HG02588 (cell line): ENCODE measurements at regions not wholly inside any gene's neighbourhood (a gene's known extent, or its start where the extent isn't known, plus 50 kb on each side); places are given as distances from the start of the nearest gene placed in this dataset.
"Not testable (repeated sequence)": the region's sequence is repeated elsewhere in the genome, so short reads cannot be mapped to it uniquely, and the experiment has no call there.

Experiments
- ATAC-seq: cut with Tn5 transposase; IDR thresholded peaks from one replicate; pipeline ENCODE4 v1.9.1; 2021; ENCODE audit warnings: mild to moderate bottlenecking, moderate library complexity; ENCODE audit not compliant: unreplicated experiment

DNA sequence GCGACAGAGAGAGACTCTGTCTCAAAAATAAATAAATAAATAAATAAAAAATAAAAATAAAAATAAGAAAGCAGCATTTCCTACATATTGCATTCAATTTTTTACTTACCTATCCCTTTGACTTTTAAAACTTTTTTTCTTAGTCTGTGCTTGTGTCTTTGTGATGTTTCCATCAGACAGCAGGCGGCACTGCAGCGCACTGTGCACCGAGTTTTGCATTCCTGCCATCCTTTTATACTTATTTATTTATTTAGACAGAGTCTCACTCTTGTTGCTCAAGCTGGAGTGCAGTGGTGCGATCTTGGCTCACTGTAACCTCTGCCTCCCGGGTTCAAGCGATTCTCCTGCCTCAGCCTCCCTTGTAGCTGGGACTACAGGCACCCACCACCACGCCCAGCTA is 203.9 kb downstream of the SPATA31A1 start:
- not testable (repeated sequence) for ATAC-seq

DNA sequence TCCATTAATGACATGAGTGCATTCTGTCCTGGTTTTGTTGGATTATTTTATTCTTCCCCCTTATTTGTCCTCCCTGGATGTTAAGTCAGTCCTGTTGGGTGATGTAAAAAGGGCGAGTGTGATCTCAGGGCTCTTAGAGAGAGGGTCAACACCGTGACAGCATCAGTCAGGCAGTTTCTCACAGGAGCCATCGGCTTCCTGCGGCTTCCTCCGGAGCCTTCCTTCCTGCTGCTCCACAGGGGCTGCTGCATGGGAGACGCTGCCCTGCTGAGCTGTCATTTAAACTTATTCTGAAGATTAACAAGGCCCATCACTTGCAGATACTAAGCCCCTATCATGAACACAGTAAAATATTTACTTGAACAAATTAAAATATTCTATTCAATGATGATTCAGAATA is 211.3 kb downstream of the SPATA31A1 start:
- not testable (repeated sequence) for ATAC-seq

DNA sequence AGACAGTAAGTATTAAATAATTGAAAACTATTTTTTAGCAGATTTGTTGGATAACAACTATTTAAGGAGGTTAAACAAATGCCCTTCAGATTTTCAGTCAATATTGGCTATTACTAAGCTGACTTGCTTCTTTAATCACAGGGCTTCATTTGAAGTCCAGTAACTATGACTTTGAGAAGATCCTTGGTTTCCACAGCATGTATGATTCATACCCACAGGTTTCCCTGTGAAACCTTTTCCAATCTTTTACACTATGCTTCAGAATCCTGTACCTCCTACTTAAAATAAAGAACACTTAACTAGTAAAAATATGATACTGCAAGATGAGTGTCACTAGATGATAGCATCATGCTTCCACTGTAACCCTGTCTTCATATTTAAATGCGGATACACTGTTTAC is 211.9 kb downstream of the SPATA31A1 start:
- not testable (repeated sequence) for ATAC-seq

DNA sequence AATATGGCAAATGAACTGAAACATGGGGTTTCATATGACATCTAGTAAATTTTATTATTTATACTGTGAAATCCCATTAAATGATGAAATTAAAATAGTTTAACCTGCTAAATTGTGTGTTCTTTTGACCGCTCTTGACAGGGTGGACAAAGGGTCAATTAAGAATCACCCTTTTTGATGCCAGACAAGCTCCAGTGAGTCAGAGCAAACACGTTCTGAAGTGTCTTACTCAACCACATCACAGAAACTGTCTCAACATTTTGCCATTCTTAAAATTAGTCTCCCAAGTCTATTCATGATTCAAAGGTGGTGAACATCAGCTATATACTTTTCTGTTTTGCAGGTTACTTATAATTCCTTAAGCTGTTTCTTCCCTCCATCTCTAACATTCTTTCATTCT is 213.4 kb downstream of the SPATA31A1 start:
- ATAC-seq, result not testable (repeated sequence)

DNA sequence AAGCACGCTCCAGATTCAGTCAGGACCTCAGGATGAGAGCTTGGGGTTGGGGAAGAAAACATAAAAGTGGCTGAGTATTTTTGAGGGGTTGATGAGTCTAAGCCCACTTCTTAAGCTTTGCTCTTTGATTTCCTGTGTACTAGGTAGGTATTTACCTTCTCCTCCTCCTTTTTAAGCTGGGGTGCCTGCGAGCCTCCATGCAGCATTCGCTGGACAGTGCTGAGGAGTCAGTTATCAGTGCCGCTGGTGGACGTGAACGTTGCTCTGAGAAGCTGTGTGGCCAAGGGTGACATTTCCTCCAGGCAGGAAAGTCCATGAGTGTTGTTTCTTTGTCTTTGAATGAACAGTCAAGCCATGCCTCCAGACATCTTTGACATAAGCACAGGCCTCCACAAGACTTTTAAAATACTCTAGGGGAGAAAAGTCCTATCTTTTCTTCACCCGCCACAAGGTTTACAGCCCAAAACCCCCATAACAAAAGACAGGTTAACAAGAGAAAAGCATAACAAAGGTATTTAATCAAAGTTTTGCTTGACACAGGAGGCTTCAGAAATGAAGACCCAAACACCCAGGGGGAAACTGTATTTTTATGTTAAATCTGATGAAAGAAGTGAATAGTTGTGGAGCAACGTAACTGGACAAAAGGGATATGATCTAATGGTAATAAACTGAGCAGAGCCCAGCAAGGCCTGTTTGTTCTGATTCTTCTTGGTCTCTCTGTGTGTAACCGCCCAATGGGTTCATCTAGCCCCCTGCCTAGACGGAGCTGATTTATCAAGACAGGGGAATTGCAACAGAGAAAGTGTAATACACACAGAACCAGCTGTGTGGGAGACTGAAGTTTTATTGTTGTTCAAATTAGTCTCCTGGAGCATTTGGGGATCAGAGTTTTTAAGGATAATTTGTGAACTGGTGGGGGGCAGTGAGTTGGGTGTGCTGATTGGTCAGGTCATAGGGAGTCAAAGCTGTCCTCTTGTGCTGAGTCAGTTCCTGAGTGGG is 217.9 kb downstream of the SPATA31A1 start:
- not testable (repeated sequence) for ATAC-seq

DNA sequence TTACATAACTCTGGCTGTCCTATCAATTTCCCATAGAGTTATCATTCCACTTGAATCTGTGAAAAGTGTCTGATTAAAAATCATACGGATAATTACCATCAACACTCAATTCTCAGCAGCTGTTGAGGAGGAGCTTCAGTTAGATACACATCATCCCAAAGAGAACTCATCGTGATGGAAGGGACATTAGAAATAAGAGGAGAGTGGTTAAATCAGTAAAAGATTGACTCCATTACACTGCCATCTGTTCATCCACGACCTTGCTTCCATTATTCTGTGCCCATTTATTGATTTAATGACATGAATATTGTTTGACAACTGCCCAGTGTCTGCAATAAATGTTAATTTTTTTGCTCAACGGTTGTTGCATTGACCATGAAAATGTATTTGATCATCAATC is 223.5 kb downstream of the SPATA31A1 start:
- not testable (repeated sequence) for ATAC-seq

DNA sequence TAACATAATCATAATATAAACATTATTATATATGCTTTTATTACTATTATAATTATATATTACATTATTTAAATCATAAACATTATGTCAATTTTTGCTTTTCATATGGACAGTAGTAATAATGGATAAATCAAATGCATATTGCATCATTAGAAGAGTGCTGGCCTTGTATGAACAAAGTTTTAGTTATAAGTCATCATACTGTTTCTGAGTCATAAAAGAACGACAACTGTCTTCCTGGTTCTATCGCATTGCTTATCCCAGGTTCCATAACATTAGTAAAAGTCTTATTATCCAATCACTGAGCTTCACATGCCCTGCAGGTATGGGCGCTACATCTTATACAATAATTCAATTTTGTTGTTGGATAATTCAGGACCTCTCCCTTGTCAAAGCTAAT is 225.8 kb downstream of the SPATA31A1 start:
- not testable (repeated sequence) for ATAC-seq

DNA sequence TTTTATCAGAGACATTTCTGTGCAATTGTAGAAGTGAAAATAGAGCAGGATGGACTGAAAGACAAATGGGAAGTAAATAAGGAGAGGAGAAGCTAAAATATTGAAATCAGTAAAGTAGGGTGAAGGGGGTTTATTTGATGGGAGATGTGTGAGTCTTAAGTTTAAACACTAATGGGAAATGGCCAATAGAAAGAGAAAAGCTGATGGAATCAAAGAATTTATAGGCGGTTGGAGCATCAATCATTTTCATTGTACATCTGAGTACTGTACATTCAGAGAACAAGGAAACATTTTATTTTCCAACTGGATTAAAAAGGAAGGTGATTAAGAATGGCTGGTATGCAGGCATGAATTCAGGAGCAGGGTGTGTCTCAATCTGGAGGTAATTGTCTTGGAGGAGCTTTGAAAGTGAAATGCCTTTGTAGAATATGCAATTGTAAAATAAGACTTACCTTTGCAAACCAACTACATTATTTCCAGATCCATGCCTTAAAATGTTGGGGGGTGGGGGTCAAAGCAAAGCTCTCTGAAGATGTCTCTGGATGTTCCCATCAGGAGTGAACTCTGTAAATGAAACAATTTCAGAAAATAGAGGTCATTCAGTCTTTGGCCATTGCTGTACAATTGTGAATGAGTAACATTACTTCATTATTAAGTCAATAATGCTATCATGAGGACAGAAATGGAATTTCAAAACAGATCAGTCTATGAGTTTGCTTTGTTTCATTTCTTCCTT is 227.4 kb downstream of the SPATA31A1 start:
- ATAC-seq, result not testable (repeated sequence)

DNA sequence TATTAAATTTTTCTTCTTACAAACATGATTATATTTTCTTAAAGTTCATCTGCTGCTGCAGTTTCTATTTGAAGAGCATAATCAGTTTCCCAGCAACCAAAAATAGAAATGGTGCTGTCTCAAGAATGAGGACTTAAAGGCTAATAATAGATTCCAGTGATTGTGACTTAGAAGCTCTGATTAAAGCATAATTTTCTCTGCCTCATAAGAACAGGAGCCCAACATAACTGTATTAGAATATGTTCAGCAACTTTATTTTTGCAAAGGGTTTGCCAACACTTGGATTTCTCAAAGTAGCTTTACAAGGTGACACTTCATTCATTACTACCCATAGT is 227.9 kb downstream of the SPATA31A1 start:
- not testable (repeated sequence) for ATAC-seq

DNA sequence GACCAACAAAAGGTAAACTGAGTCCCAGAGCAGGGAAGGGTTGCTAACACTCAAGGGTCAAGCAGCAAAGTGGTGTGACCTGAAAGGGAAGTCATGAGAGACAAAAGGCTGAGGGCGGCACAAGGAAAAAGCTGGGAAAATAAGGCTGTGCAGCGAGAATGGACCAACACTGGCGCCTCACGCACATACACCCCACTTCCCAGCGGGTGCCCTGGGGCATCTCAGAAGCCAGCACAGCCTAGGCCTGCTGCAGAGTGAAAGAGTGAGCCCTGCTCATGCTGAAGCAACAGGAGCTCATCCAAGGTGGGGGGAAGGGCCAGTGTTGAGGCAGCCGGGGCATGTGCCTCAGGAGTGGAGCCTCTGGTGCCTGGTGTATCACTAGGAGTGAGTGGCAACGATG is 229.8 kb downstream of the SPATA31A1 start:
- not testable (repeated sequence) for ATAC-seq

DNA sequence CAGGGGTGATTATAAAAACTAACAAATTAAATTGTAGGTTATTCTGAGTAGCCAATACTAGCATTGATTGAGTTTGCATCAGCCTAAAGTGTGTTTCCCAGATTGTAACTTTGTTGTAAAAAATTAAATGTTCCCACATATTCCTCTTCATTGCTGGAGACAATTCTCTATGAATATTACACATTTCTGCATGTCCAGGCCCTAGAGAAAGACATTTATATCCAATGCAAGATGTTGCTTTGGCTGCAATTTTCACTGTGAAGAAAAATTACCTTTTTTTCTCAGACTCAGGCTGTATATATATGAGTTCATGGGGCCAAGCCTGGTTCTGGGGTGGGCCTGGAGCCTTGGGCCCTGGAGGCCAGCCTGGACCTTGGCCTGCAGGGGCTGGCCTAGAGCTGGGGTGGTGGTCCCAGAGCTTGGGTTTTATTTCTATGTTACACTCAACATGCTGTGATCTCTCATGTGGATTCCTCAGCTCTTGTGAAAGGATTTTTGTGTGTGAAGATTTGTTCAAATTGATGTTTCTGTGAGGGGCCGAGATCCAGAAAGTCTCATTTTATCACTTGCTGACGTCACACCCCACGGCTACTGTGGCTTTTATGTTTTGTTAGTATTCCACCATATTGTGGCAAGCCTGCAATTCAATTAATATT is 232.5 kb downstream of the SPATA31A1 start:
- ATAC-seq, result no peak

DNA sequence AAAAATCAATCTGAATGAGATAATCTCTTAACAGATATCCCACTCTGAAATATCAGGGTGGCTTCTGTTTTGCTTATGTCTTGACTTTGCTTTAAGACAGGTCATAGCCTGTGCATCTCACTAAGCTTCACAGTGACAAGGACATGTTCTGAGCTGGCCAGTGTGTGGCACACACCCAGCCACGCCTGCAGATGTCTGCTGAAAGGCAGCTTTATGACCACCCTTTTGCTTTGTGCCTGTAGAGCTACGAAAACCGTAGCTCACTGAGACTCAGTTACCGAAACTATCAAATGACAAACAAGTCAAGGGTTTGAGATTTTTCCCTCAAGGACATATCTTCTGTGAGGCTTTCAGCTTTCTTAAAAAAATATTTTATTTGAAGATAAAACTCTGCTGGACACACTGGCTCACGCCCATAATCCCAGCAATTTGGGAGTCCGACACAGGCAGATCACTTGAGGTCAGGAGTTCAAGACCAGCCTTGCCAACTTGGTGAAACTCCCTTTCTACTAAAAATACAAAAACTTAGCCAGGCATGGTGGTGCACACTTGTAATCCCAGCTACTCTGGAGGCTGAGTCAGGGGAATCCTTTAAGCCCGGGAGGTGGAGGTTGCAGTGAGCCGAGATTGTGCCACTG is 233.2 kb downstream of the SPATA31A1 start:
- ATAC-seq, result no peak

DNA sequence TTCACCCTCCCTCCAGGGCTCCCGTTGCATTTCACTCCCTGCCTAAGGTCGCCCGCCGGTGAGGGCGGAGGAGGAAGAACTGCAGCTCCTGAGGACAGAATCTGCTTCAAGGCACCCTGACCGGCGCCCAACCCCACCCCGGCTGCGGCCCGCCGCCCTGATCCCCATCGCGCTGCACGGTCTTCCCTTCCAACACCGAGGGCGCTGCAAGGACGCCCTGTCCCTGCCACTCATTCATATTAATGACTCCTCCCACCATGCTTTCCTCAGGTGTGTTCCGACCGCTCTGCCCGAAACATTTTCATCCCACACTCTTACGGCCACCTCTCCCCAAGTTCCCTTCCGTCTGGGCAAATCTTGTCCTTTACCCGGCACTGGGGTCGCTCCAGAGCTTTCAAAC is 248.6 kb downstream of the SPATA31A1 start:
- ATAC-seq, result not testable (repeated sequence)

DNA sequence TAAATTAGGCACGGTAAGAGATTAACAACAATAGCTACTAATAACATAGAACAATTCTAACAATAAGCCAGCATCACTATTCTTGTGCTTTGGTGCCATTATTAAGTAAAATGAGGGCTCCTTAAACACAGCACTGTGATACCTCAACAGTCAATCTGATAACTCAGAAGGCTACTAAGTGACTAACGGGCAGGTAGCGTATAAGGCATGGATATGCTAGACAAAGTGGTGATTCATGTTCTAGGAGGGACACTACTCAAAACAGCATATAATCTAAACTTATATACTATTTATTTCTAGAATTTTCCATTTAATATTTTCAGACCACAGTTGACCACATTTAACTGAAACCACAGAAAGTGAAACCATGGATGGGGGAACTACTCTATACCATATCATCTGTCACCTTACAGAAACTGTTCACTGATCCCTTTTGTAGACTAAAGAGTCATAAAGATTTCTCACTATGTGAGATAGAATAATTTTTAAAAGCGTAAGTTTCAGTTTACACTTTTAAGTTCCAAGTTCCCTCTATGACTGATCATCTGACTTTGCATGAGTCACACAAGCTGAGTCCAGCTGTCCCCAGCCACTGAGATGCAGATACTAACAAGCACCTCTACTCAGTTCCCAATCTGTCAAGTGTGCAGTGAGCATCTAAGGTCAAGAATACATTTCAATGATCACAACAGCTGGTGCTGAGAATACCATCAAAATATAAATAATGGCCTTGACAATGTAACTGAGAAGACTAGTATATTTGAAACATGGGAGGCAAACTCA is 256.2 kb downstream of the SPATA31A1 start:
- ATAC-seq, result peak; percentile 95

DNA sequence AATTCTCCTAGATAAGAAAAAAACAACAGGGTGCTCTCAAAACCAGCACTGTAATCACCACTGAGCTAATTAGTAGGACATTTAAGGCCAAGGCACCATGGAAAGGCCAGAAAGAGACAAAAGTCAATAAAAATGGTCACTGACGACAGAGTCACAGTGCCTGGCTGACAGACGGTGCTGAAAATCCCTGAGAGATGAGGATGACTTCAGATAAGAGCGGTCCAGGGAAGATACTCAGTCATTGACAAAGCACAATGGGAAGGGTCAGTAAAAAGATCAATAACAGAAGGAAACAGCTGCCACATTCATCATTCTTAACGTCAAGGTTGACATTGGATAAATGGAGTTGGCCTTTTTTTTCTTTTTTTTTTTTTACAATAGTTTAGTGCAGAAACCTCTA is 261.0 kb downstream of the SPATA31A1 start:
- not testable (repeated sequence) for ATAC-seq

DNA sequence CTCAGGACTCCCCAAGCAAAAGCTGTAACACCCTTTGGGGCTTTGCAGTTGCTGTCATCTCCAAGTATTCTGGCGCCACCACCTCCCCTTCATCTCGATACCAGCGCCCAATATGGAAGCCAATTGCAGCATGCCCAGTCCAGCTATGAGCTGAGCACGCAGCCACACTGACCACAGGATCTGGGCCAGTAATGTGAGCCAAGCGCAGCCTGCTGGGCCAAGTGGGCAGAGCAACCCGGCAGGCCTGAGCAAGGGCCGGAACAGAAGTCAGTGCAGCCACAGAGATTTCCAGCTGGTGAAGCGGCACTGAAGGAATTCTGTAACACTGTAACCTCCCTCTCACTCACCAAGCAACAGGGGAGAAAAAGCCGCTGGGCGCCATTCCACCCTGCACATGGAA is 268.6 kb downstream of the SPATA31A1 start:
- ATAC-seq, result not testable (repeated sequence)

DNA sequence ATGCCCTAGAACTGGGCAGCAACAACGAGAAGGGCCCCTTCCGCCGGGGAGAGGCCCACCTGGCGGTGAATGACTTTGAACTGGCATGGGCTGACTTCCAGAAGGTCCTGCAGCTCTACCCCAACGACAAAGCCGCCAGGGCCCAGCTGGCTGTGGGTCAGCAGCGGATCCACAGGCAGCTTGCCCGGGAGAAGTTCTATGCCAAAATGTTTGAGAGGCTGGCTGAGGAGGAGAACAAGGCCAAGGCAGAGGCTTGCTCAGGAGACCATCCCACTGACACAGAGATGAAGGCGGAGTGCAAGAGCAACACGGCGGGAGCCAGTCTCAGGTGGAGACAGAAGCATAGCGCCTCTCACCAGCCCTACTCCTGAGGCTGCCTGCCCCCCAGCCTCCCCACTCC is 276.6 kb downstream of the SPATA31A1 start:
- not testable (repeated sequence) for ATAC-seq

DNA sequence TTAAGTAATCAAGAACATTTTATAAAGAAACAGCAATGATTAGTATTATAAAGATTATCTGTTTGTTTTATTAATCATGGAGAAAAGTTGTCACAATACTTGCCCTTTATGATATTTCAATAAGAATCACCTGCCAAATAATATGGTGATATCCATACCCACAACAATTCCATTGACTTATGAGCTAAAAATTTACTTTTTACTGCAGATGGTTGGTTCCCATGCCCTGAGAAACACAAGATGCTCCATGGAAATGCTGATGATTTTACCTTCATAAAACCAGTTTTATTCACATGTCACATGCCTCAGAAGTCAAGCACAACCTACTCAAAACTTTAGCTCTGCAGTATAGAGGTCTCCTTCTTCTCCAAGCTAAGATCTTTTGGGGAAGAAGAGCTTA is 293.6 kb downstream of the SPATA31A1 start:
- not testable (repeated sequence) for ATAC-seq

DNA sequence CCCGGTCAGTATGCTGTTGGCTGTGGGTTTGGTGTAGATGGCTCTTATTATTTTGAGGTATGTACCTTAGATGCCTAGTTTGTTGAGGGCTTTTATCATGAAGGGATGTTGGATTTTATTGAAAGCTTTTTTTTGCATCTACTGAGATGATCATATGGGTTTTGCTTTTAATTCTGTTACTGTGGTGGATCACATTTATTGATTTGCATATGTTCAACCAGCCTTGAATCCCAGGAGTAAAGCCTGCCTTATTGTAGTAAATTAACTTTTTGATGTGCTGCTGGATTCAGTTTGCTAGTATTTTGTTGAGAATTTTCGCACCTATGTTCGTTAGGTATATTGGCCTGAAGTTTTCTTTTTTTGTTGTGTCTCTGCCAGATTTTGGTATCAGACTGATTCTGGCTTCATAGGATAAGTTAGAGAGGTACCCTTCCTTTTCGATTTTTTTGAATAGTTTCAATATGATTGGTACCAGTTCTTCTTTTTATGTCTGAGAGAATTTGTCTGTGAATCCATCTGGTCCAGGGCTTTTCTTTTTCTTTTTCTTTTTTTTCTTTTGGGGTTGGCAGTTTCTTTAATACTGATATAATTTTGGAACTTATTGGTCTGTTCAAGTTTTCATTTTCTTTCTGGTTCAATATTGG is 301.6 kb downstream of the SPATA31A1 start:
- ATAC-seq, result not testable (repeated sequence)

DNA sequence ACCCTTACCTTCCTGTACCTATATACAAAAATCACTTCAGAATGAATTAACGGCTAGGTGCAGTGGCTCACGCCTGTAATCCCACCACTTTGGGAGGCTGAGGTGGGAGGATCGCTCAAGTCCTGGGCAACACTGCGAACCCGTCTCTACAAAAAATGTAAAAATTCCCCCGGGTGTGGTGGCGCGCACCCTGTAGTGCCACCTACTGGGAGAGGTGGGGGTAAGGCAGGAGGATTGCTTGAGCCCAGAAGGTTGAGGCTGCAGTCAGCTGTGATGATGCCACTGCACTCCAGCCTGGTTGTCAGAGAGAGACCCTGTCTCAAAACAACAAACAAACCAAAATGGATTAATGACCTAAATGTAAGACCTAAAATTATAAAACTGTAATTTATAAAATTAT is 307.6 kb downstream of the SPATA31A1 start:
- not testable (repeated sequence) for ATAC-seq
